ENCODE measurements at regions not wholly inside any gene's neighbourhood (a gene's known extent, or its start where the extent isn't known, plus 50 kb on each side); places are given as distances from the start of the nearest gene placed in this dataset.

GRCh38 chr15:92839696-92840095 lies 60.4 kb upstream of the CHD2 start:
- no peak for TF ChIP-seq CTCF (IDR thresholded peaks at IDR 0.05; ENCODE audit: low read depth, low read length)
- TF ChIP-seq EZH2phosphoT487 (IDR thresholded peaks at IDR 0.05; ENCODE audit: low read depth) = no peak

All from OCI-LY3 (cell line).